Fibroblast of lung (primary cell): ENCODE measurements at regions not wholly inside any gene's neighbourhood (a gene's known extent, or its start where the extent isn't known, plus 50 kb on each side); places are given as distances from the start of the nearest gene placed in this dataset.

Experiments
- CTCF ChIP-seq, 2 donors: IDR thresholded peaks in 1 of 2; conservative IDR thresholded peaks in 1 of 2; 1 replicate in 1 of 2; 2 replicates in 1 of 2; pipeline ENCODE4 v1.5.1; 2011 to 2012; ENCODE audit warnings: low read length in 2 of 2, control low read depth in 1 of 2, inconsistent platforms in 1 of 2, low read depth in 1 of 2, mild to moderate bottlenecking in 1 of 2
- EZH2 ChIP-seq: IDR thresholded peaks from 2 replicates; pipeline ENCODE4 v1.5.1; 2012; ENCODE audit warnings: low read length, control low read depth, mild to moderate bottlenecking; ENCODE audit errors: missing control alignments

- TF ChIP-seq CTCF (conservative IDR thresholded peaks at IDR 0.05 in 1 of 2, IDR thresholded peaks at IDR 0.05 in 1 of 2; ENCODE audit: low read depth in 1 of 2, low read length in 2 of 2) (no peak), EZH2 (no peak)
Observed at GRCh38 chrX:13164611-13165010, 120.2 kb upstream of the FAM9C start.
